ENCODE measurements at regions not wholly inside any gene's neighbourhood (a gene's known extent, or its start where the extent isn't known, plus 50 kb on each side); places are given as distances from the start of the nearest gene placed in this dataset.

- TF ChIP-seq EP300 (IDR thresholded peaks at IDR 0.05), result no peak
- TF ChIP-seq CTCF (IDR thresholded peaks at IDR 0.05), result no peak
- TF ChIP-seq POLR2A (IDR thresholded peaks at IDR 0.05; ENCODE audit: low read depth), result no peak
Measured at GRCh38 chr3:72436863-72437592, 411.2 kb downstream of the SHQ1 start.

Data from esophagus muscularis mucosa (tissue), 4 donors.